ENCODE measurements at regions not wholly inside any gene's neighbourhood (a gene's known extent, or its start where the extent isn't known, plus 50 kb on each side); places are given as distances from the start of the nearest gene placed in this dataset.

DNA sequence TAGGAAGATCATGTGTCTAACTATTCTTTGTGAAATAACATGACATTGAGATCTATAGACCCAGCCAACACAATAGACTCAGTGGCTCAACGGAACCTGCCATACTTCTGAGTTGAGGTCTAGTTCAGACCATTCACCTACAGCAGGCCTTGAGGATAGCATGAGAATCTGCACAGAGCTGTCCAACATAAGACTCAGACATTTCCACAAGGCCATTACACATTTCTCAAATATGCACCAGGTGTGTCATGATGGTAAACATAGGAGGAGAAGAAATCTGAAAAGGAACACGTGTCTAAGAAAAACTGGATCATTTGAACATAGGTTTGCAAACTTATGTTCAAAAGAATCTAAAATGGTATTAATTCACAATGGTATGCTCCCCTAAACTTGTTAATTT, 421.4 kb downstream of the SLITRK6 start:
- Histone ChIP-seq H3K36me3 (ENCODE audit: control insufficient read depth, insufficient read depth, low read length) (no peaks in the 10 kb centered on the region), H2BK5ac (ENCODE audit: low read depth, low read length, poor library complexity, severe bottlenecking) (no peak overlapping the region), H4K5ac (ENCODE audit: low read depth, low read length) (no peak overlapping the region), H3K4me2 (ENCODE audit: low read depth, low read length) (no peak overlapping the region), H3K27ac (ENCODE audit: insufficient read depth, low read length) (no peak overlapping the region), H3K9me3 (ENCODE audit: control insufficient read depth, insufficient read depth, low read length) (no peaks in the 10 kb centered on the region), H3K27me3 (ENCODE audit: control insufficient read depth, insufficient read depth, low read length) (no peaks in the 10 kb centered on the region), H4K8ac (ENCODE audit: low read depth in 2 of 2, low read length in 2 of 2) (no peak overlapping the region), H3K4ac (ENCODE audit: low read depth, low read length) (no peak overlapping the region), H3K56ac (ENCODE audit: extremely low read depth, insufficient read depth, low read length) (no peak overlapping the region), H3K79me1 (ENCODE audit: low read depth in 1 of 2, low read length in 2 of 2) (no peaks in the 10 kb centered on the region), H4K20me1 (ENCODE audit: insufficient read depth, low read length) (no peaks in the 10 kb centered on the region), H4K91ac (ENCODE audit: insufficient read depth, low read depth, low read length) (no peak overlapping the region), H2BK20ac (ENCODE audit: low read depth, low read length) (no peak overlapping the region), H3K4me1 (ENCODE audit: control insufficient read depth, insufficient read depth, low read length) (no peaks in the 10 kb centered on the region), H2BK120ac (ENCODE audit: low read depth, low read length) (no peak overlapping the region), H2BK15ac (ENCODE audit: low read depth, low read length) (no peak overlapping the region), H3K9me1 (ENCODE audit: insufficient read depth, low read length) (no peaks in the 10 kb centered on the region), H3K9ac (ENCODE audit: low read depth, low read length) (no peak overlapping the region), H3K14ac (replicated peaks; ENCODE audit: low read depth, low read length) (no peak overlapping the region), H2AFZ (replicated peaks; ENCODE audit: low read length, poor library complexity) (no peak overlapping the region), H3K4me3 (ENCODE audit: insufficient read depth, low read depth, low read length) (no peak overlapping the region), H2AK9ac (replicated peaks; ENCODE audit: low read depth, low read length, poor library complexity) (no peak overlapping the region), H2AK5ac (ENCODE audit: low read depth, low read length) (no peak overlapping the region), H3K18ac (ENCODE audit: low read depth, low read length) (no peak overlapping the region), H3K23ac (ENCODE audit: low read depth, low read length) (no peak overlapping the region)
- intact Hi-C loops (cut with micrococcal nuclease), result no loop called here
- DNase-seq, result no peak
- CTCF ChIA-PET, result no interaction called here
- in situ Hi-C loops (cut with MboI; ENCODE audit: low sequenced_read_pairs), result no loop called here
- POLR2A ChIA-PET (ENCODE audit: unreplicated experiment), result no interaction called here
- no peak for ATAC-seq (ENCODE audit: low read depth)
- no CpG with 5 or more reads among the region's 2 CpGs for WGBS, 2 experiments (ENCODE audit: extremely low coverage in 2 of 2, insufficient read length in 1 of 2)
- dilution Hi-C loops (cut with HindIII; ENCODE audit: low sequenced_read_pairs, unreplicated experiment), result no loop called here
- BruUV-seq (replicated peaks), result no TSS peak
- TF ChIP-seq CHD1 (IDR thresholded peaks at IDR 0.05; ENCODE audit: low read depth, low read length) (no peak), POLR2A (IDR thresholded peaks at IDR 0.05; ENCODE audit: low read depth, low read length) (no peak), RFX5 (IDR thresholded peaks at IDR 0.05; ENCODE audit: low read depth, low read length) (no peak)

Measured in IMR-90 (cell line).